PC-9 (cell line): ENCODE measurements at regions not wholly inside any gene's neighbourhood (a gene's known extent, or its start where the extent isn't known, plus 50 kb on each side); places are given as distances from the start of the nearest gene placed in this dataset.
"Not testable (repeated sequence)": the region's sequence is repeated elsewhere in the genome, so short reads cannot be mapped to it uniquely, and the experiment has no call there.

Source experiments
- EZH2 ChIP-seq: fragments of 200-600 bp; sonication (generic); IDR thresholded peaks from 2 replicates; pipeline ENCODE4 v1.8.0; 2017; ENCODE audit warnings: antibody characterized with exemption, low read depth
- TF ChIP-seq, protein P1 (sequence below): fragments of 200-600 bp; sonication (generic); conservative IDR thresholded peaks from 2 replicates; pipeline ENCODE4 v1.6.1; 2017; ENCODE audit warnings: mixed run types, antibody characterized with exemption, mild to moderate bottlenecking, moderate library complexity

GRCh38 chr11:39333006-39333405, 2126.4 kb downstream of the LRRC4C start:
- TF ChIP-seq, protein P1, sequence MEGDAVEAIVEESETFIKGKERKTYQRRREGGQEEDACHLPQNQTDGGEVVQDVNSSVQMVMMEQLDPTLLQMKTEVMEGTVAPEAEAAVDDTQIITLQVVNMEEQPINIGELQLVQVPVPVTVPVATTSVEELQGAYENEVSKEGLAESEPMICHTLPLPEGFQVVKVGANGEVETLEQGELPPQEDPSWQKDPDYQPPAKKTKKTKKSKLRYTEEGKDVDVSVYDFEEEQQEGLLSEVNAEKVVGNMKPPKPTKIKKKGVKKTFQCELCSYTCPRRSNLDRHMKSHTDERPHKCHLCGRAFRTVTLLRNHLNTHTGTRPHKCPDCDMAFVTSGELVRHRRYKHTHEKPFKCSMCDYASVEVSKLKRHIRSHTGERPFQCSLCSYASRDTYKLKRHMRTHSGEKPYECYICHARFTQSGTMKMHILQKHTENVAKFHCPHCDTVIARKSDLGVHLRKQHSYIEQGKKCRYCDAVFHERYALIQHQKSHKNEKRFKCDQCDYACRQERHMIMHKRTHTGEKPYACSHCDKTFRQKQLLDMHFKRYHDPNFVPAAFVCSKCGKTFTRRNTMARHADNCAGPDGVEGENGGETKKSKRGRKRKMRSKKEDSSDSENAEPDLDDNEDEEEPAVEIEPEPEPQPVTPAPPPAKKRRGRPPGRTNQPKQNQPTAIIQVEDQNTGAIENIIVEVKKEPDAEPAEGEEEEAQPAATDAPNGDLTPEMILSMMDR = not testable (repeated sequence)
- not testable (repeated sequence) for TF ChIP-seq EZH2
